Fibroblast of mammary gland (primary cell): ENCODE measurements at regions not wholly inside any gene's neighbourhood (a gene's known extent, or its start where the extent isn't known, plus 50 kb on each side); places are given as distances from the start of the nearest gene placed in this dataset.
"Not testable (repeated sequence)": the region's sequence is repeated elsewhere in the genome, so short reads cannot be mapped to it uniquely, and the experiment has no call there.

Experiments
- DNase-seq: peaks from one replicate; pipeline ENCODE4 v3.0.0-alpha.2; 2010; ENCODE audit warnings: low read depth
- H3K4me3 ChIP-seq: 2 replicates; pipeline ENCODE4 v1.5.1; 2011; ENCODE audit warnings: low read depth, mild to moderate bottlenecking, low read length, moderate library complexity; ENCODE audit not compliant: control insufficient read depth
- CTCF ChIP-seq: conservative IDR thresholded peaks from 2 replicates; pipeline ENCODE4 v1.5.1; 2011; ENCODE audit warnings: low read depth, low read length, inconsistent platforms; ENCODE audit not compliant: control insufficient read depth, insufficient read depth

- no peak overlapping the region for H3K4me3 ChIP-seq
- TF ChIP-seq CTCF, result no peak
- DNase-seq, result no peak
Measured at GRCh38 chr6:85744433-85744970, 101.8 kb upstream of the SYNCRIP start.

- no peak overlapping the region for H3K4me3 ChIP-seq
- DNase-seq, result peak; percentile 14
- no peak for TF ChIP-seq CTCF
Measured at GRCh38 chr6:85726206-85726605, 83.5 kb upstream of the SYNCRIP start.

GRCh38 chr6:85715797-85716196 is 73.1 kb upstream of the SYNCRIP start:
- TF ChIP-seq CTCF, result no peak
- no peak for DNase-seq
- no peak overlapping the region for H3K4me3 ChIP-seq

GRCh38 chr6:85714893-85715530 is 72.3 kb upstream of the SYNCRIP start:
- TF ChIP-seq CTCF, result no peak
- DNase-seq, result no peak
- no peak overlapping the region for H3K4me3 ChIP-seq

DNA sequence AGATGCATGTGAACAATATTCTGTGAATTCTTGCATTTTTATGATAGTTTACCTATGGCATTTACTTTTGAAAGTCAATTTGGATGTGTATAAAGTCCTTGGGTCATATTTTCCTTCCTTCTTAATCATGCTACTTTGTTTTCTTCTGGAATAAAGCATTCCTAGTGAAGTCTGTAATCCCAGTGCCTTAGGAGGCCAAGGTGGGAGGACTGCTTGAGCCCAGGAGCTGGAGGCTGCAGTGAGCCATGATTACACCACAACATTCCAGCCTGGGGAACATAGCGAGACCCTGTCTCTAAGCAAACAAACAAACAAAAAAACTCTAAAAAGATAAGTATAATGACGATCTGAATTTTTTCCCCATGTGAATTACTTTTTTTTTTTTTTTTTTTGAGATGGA is 69.7 kb upstream of the SYNCRIP start:
- no peak overlapping the region for H3K4me3 ChIP-seq
- no peak for TF ChIP-seq CTCF
- no peak for DNase-seq

- peak; percentile 10 for DNase-seq
- H3K4me3 ChIP-seq, result not testable (repeated sequence)
Measured at GRCh38 chr6:85707515-85708145, 64.9 kb upstream of the SYNCRIP start.

GRCh38 chr6:85706272-85706671 is 63.6 kb upstream of the SYNCRIP start:
- no peak for TF ChIP-seq CTCF
- no peak for DNase-seq
- no peak overlapping the region for H3K4me3 ChIP-seq
